ENCODE measurements at regions not wholly inside any gene's neighbourhood (a gene's known extent, or its start where the extent isn't known, plus 50 kb on each side); places are given as distances from the start of the nearest gene placed in this dataset. TPM values are rescaled to one million over a fixed set of nuclear protein-coding genes. Genes with fewer than 3 reads are reported as not detected.

DNA sequence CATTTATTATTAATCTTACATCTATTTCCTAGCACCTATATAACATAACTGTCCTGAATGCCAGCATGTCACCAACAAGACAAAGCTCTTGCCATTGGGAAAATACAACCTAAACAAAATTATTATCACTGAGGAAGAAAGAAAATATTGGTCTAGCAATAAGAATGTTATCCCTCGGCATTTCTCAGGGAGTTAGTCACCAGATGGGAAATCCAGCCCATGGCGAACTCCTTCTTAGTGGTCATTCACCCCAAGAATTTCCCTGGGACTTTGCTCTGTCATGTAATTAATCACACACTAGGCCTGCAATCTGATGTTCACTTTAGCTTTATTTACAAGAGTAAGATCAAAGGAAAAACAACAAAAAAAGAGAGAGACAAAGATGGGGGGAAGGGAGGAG lies 56.1 kb upstream of the TAS2R1 start:
- H3K4me2 ChIP-seq (ENCODE audit: unreplicated experiment) = peak overlapping the region; percentile 13
- peaks cover 9% of the 10 kb centered on the region; the same call in 1 of the 2 replicates for H3K4me1 ChIP-seq (ENCODE audit: insufficient read depth)
- no peaks in the 10 kb centered on the region for H3K79me2 ChIP-seq (ENCODE audit: insufficient read depth)
- no peak for TF ChIP-seq EZH2phosphoT487 (IDR thresholded peaks at IDR 0.05; ENCODE audit: insufficient read depth, low read depth)
- no peak for TF ChIP-seq EZH2 (IDR thresholded peaks at IDR 0.05; ENCODE audit: insufficient read depth, poor library complexity, severe bottlenecking)
- in situ Hi-C loops (cut with MboI) = no loop called here
- H3K9me2 ChIP-seq (ENCODE audit: insufficient read depth) = no peaks in the 10 kb centered on the region
- peak; percentile 65 for DNase-seq
- no peak overlapping the region for H3K4me3 ChIP-seq
- peaks cover 4% of the 10 kb centered on the region; the same call in 1 of the 2 replicates for H3F3A ChIP-seq (ENCODE audit: insufficient read depth)
- H3K9me3 ChIP-seq (ENCODE audit: low read depth) = no peaks in the 10 kb centered on the region
- H3K27ac ChIP-seq = 0 out of 2 replicates have a peak overlapping the region, but pooled peaks have one; percentile 6
- H2AFZ ChIP-seq = peak overlapping the region; percentile 40
- no peaks in the 10 kb centered on the region for H3K27me3 ChIP-seq (replicated peaks; ENCODE audit: insufficient read depth)
- H3K36me3 ChIP-seq (ENCODE audit: low read depth) = no peaks in the 10 kb centered on the region
- no peaks in the 10 kb centered on the region for H4K20me1 ChIP-seq (ENCODE audit: insufficient read depth)
- 25 to 27% methylated on average over 2 of the region's 2 CpGs for WGBS, 2 experiments (ENCODE audit: low coverage in 1 of 2, low lambda C conversion rate in 2 of 2, missing lambda C conversion rate in 2 of 2)
- no peak overlapping the region for H3K9ac ChIP-seq

DNA sequence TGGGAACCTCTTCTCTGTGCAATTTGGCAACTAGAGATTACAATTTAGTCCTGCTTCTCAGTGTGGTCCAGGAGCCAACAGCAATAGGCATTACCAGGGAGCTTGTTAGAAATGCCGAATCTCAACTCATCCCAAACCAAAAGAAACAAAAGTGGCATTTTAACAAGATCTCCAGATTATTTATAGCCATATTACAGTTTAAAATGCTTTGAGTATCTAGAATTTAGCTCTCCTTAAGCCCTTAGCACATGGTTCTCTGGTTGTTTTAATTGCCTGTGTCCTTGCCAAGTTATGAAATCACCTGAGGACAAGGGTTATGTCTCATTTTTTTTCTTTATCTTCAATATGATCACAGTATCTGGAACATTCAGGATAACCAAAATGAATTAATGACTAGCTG lies 51.6 kb upstream of the TAS2R1 start:
- no peak overlapping the region for H3K9ac ChIP-seq
- no peak overlapping the region for H2AFZ ChIP-seq
- no peak for DNase-seq
- H3K36me3 ChIP-seq (ENCODE audit: low read depth) = no peaks in the 10 kb centered on the region
- H3K79me2 ChIP-seq (ENCODE audit: insufficient read depth) = no peaks in the 10 kb centered on the region
- no peak overlapping the region for H3K4me2 ChIP-seq (ENCODE audit: unreplicated experiment)
- no peaks in the 10 kb centered on the region for H4K20me1 ChIP-seq (ENCODE audit: insufficient read depth)
- no peak overlapping the region for H3K27ac ChIP-seq
- in situ Hi-C loops (cut with MboI) = no loop called here
- H3K27me3 ChIP-seq (replicated peaks; ENCODE audit: insufficient read depth) = no peaks in the 10 kb centered on the region
- 52 to 73% methylated on average over 1 of the region's 1 CpG for WGBS, 2 experiments (ENCODE audit: low coverage in 1 of 2, low lambda C conversion rate in 2 of 2, missing lambda C conversion rate in 2 of 2)
- no peak overlapping the region for H3K4me3 ChIP-seq
- H3K9me3 ChIP-seq (ENCODE audit: low read depth) = no peaks in the 10 kb centered on the region
- TF ChIP-seq EZH2 (IDR thresholded peaks at IDR 0.05; ENCODE audit: insufficient read depth, poor library complexity, severe bottlenecking) = no peak
- H3K4me1 ChIP-seq (ENCODE audit: insufficient read depth) = peaks cover 9% of the 10 kb centered on the region; the same call in 1 of the 2 replicates
- H3K9me2 ChIP-seq (ENCODE audit: insufficient read depth) = no peaks in the 10 kb centered on the region
- peaks cover 4% of the 10 kb centered on the region; the same call in 1 of the 2 replicates for H3F3A ChIP-seq (ENCODE audit: insufficient read depth)

Small RNAs in the stretch of these regions (small RNA-seq; reads per million reads assigned to genes)
- gene AC034229.5 (ENCODE audit: low read depth, low replicate concordance) = not detected
- not detected for gene AC034229.6 (ENCODE audit: low read depth, low replicate concordance)
- gene AC091905.3 (ENCODE audit: low read depth, low replicate concordance) = not detected
- gene AC091905.4 (ENCODE audit: low read depth, low replicate concordance) = not detected
- gene RNA5SP177 (ENCODE audit: low read depth, low replicate concordance) = not detected

Data from GM23248 (cell line).